ENCODE measurements at regions not wholly inside any gene's neighbourhood (a gene's known extent, or its start where the extent isn't known, plus 50 kb on each side); places are given as distances from the start of the nearest gene placed in this dataset.

DNA sequence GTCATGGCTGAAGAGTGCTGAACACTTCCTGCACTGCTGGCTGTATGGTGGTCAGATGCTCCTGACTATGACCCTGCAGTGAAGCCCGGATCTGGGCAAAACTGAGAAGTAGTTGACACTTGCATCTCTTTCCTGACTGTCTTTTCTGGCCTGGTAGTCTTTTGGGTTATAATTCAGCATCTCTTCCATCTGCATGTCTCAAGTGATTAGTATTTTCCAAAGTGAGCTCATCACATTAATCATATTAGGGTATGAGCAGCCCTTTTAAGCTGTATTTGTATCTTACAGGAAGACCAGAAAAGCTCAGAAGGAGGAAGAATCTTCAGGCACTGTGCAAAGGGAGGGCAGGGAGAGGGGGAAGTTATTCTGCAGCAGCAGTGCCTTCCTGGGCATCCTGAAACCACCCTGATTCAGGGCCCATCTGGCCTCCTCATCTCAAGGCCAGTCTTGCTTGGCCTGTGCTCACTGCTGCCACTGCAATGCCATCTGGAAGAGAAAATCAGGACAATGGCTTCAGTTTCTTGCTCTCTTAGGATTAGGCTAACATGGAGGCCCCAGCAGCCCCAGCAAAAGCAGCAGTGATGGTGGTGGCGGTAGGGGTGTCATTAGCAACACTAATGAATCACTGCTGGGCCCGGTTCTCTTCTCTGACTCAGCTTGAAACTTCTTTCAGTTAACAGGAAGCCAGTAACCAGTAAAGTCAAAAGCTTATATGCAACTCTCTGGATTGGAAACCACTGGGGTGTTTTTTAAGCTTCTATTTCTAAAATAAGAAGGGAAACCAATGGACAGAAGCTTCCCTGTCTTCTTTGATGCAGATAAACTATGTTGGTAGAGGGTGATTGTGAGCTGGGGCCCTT lies 63.3 kb upstream of the WDR26 start:
- peaks cover 0 to 5% of the 10 kb centered on the region in 2 donors for H3K4me1 ChIP-seq
- no peak overlapping the region for H3K4me3 ChIP-seq
- no peak for DNase-seq
- TF ChIP-seq, protein P1, sequence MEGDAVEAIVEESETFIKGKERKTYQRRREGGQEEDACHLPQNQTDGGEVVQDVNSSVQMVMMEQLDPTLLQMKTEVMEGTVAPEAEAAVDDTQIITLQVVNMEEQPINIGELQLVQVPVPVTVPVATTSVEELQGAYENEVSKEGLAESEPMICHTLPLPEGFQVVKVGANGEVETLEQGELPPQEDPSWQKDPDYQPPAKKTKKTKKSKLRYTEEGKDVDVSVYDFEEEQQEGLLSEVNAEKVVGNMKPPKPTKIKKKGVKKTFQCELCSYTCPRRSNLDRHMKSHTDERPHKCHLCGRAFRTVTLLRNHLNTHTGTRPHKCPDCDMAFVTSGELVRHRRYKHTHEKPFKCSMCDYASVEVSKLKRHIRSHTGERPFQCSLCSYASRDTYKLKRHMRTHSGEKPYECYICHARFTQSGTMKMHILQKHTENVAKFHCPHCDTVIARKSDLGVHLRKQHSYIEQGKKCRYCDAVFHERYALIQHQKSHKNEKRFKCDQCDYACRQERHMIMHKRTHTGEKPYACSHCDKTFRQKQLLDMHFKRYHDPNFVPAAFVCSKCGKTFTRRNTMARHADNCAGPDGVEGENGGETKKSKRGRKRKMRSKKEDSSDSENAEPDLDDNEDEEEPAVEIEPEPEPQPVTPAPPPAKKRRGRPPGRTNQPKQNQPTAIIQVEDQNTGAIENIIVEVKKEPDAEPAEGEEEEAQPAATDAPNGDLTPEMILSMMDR (IDR thresholded peaks at IDR 0.05), result no peak
- TF ChIP-seq POLR2A (IDR thresholded peaks at IDR 0.05), result no peak
- H3K27me3 ChIP-seq, result no peaks in the 10 kb centered on the region
- peak overlapping the region; percentile 62 to 63 for H3K27ac ChIP-seq
- intact Hi-C loops (cut with DNase I; ENCODE audit: low total_unique reads), result no loop called here
- H3K9me3 ChIP-seq, result no peaks in the 10 kb centered on the region
- no peaks in the 10 kb centered on the region for H3K36me3 ChIP-seq

DNA sequence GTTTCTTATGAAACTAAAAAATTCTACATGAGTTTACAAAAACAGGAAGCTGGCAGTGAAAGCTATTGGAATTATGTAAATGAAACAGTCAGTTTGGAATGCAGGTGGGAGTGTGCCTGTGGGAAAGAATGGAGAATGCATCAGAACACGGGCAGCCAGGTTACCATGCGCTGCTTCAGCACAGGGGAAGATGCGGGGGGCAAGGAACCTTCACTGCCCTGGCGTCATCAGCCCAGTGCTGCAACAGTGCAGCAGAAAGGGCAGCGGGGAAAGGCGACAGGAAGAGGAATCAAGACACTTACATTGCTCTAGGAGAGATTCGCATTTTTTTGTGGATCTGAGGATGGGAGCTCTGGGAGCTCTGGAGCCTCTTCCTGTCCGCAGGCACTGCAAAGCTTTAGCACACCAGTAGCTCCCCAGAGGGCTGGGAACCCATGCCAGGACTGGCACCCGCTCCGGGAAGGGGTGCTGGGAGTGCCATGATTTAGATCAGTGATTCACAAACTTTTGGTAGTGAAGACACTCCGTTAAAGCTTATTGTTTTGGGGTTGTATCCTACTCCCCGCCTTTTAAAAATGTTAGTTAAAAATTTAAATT lies 64.1 kb upstream of the WDR26 start:
- TF ChIP-seq, protein P1 (IDR thresholded peaks at IDR 0.05), result no peak
- TF ChIP-seq POLR2A (IDR thresholded peaks at IDR 0.05), result no peak
- intact Hi-C loops (cut with DNase I; ENCODE audit: low total_unique reads), result no loop called here
- no peaks in the 10 kb centered on the region for H3K9me3 ChIP-seq
- H3K27me3 ChIP-seq, result no peaks in the 10 kb centered on the region
- H3K4me1 ChIP-seq, result peaks cover 0 to 12% of the 10 kb centered on the region in 2 donors
- no peak for DNase-seq
- peak overlapping the region; percentile 62 to 63 for H3K27ac ChIP-seq
- no peak overlapping the region for H3K4me3 ChIP-seq
- no peaks in the 10 kb centered on the region for H3K36me3 ChIP-seq

DNA sequence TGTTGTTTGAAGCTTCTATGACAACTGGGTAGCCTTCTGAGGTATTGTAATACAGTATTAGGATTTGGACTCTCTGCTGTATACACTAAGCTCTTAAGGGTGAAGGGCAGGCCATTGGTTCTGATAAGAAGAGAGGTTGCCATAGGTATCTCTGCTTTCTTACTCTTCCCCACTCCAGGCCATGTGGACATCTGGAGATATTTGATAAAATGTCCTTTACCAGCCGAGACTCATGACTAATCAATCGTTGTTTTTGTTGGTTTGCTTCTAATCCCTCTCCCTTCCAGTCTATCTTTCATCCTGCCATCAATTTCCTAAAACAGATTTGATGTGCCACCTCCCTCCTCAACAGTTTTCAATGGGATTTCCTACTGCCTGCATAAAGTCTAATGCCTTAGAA lies 64.6 kb upstream of the WDR26 start:
- Histone ChIP-seq H3K27me3 (no peaks in the 10 kb centered on the region), H3K36me3 (no peaks in the 10 kb centered on the region), H3K4me1 (peaks cover 0 to 15% of the 10 kb centered on the region in 2 donors), H3K27ac (peak overlapping the region; percentile 62 to 63), H3K4me3 (no peak overlapping the region), H3K9me3 (no peaks in the 10 kb centered on the region)
- DNase-seq, result no peak
- no peak for TF ChIP-seq POLR2A (IDR thresholded peaks at IDR 0.05)
- TF ChIP-seq, protein P1 (IDR thresholded peaks at IDR 0.05), result no peak
- intact Hi-C loops (cut with DNase I; ENCODE audit: low total_unique reads), result no loop called here

DNA sequence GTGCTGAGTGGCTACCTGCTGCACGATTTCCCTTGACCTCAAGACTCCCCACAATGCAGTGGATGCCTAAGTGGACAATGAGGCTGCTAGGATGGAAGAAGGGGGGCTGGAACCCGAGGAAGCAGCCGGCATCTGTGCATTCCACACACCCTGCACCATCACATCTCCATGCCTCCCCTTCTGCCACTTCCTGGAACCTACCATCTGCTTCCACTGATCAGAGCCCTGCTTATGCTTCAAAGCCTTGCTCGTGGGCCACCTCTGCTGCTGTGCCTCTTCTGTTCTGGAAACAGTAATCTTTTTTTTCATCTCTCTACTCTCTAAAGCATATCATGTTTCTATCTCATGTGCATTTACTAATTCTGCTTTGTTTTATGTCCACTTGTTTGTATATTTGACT lies 66.2 kb upstream of the WDR26 start:
- H3K4me1 ChIP-seq, result peaks cover 0 to 15% of the 10 kb centered on the region in 2 donors
- no peaks in the 10 kb centered on the region for H3K36me3 ChIP-seq
- no peaks in the 10 kb centered on the region for H3K9me3 ChIP-seq
- no peaks in the 10 kb centered on the region for H3K27me3 ChIP-seq
- no peak overlapping the region for H3K27ac ChIP-seq
- H3K4me3 ChIP-seq, result no peak overlapping the region
- intact Hi-C loops (cut with DNase I; ENCODE audit: low total_unique reads), result no loop called here
- TF ChIP-seq, protein P1 (IDR thresholded peaks at IDR 0.05), result no peak
- TF ChIP-seq POLR2A (IDR thresholded peaks at IDR 0.05), result no peak
- DNase-seq, result no peak

DNA sequence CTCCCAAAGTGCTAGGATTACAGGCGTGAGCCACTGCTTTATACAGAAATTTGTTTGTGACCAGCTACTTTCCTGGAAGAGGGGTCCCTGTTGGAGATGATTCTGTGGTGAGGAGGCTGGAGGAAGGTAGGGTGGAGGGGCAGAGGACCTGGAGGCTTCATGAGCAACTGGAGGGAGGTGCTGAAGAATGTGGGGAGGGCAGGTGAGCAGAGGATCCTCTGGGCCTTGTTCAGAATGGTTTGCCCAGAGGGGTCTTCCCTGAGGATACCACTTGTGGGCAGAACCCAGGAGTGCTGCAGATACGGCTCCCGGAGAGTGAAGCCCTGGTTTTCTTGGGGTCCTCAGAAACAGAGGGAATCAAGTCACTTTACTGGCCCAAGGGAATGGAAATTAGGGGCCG lies 67.2 kb upstream of the WDR26 start:
- no peaks in the 10 kb centered on the region for H3K36me3 ChIP-seq
- intact Hi-C loops (cut with DNase I; ENCODE audit: low total_unique reads), result no loop called here
- H3K4me1 ChIP-seq, result peaks cover 0 to 15% of the 10 kb centered on the region in 2 donors
- H3K27ac ChIP-seq, result no peak overlapping the region
- H3K4me3 ChIP-seq, result no peak overlapping the region
- no peaks in the 10 kb centered on the region for H3K27me3 ChIP-seq
- DNase-seq, result no peak
- H3K9me3 ChIP-seq, result no peaks in the 10 kb centered on the region
- no peak for TF ChIP-seq POLR2A (IDR thresholded peaks at IDR 0.05)
- TF ChIP-seq, protein P1 (IDR thresholded peaks at IDR 0.05), result no peak

All from uterus (tissue), 3 donors.